ENCODE measurements at regions not wholly inside any gene's neighbourhood (a gene's known extent, or its start where the extent isn't known, plus 50 kb on each side); places are given as distances from the start of the nearest gene placed in this dataset.
"Not testable (repeated sequence)": the region's sequence is repeated elsewhere in the genome, so short reads cannot be mapped to it uniquely, and the experiment has no call there.

DNA sequence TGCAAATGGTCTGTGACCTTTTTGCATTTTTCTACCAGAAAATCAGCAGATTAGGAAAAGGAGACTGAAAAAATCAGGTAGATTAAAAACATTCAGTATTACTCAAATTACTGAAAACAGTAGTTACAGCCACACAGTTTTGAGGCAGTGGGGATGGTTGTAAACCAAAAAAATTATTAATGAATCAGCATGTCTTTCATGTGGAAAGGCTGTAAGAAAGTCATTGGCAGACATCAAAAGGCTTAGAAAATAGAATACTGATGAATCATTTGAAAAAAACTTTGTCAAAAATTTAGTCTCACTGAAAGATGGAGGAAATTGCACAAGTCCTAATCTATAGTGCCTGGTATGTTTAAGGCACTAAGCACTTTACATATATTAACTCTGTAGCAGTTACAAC is 133.9 kb upstream of the GCFC2 start:
- no peak overlapping the region for H2AFZ ChIP-seq (ENCODE audit: low read depth)
- no peaks in the 10 kb centered on the region for H3K9me3 ChIP-seq

DNA sequence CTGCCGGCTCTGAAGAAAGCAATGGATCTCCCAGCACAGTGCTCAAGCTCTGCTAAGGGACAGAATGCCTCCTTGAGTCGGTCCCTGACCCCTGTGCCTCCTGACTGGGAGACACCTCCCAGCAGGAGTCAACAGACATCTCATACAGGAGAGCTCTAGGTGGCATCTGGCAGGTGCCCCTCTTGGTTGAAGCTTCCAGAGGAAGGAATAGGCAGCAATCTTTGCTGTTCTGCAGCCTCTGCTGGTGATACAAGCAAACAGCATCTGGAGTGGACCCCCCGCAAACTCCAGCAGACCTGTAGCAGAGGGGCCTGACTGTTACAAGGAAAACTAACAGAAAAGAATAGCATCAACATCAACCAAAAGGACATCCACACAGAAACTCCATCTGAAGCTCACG is 123.9 kb upstream of the GCFC2 start:
- H2AFZ ChIP-seq (ENCODE audit: low read depth); CTCF ChIA-PET; H3K9me3 ChIP-seq; H3K79me2 ChIP-seq (ENCODE audit: insufficient read depth); H3K4me1 ChIP-seq (ENCODE audit: control insufficient read depth in 1 of 2, insufficient read depth in 2 of 2, low read depth in 1 of 2, low read length in 1 of 2); H3K4me3 ChIP-seq (ENCODE audit: low read depth in 2 of 2, low read length in 1 of 2); H3K27ac ChIP-seq (ENCODE audit: low read depth in 2 of 2, low read length in 1 of 2); H4K20me1 ChIP-seq (ENCODE audit: insufficient read depth); DNase-seq; H3K4me2 ChIP-seq; H3K36me3 ChIP-seq (replicated peaks in 1 of 2; ENCODE audit: control insufficient read depth in 1 of 2, insufficient read depth in 2 of 2, low read length in 1 of 2); POLR2A ChIA-PET; H3K9ac ChIP-seq; H3K27me3 ChIP-seq (ENCODE audit: insufficient read depth); H3F3A ChIP-seq (replicated peaks; ENCODE audit: insufficient read depth); H3K9me2 ChIP-seq: not testable (repeated sequence)
- WGBS (ENCODE audit: low lambda C conversion rate): 29% methylated on average over 4 of the region's 4 CpGs

More for the DNA sequence above, 133.9 kb upstream of the GCFC2 start:
- no peak for DNase-seq
- Histone ChIP-seq H3K9me2 (no peaks in the 10 kb centered on the region), H3K79me2 (ENCODE audit: insufficient read depth) (no peaks in the 10 kb centered on the region), H3K27me3 (ENCODE audit: insufficient read depth) (no peaks in the 10 kb centered on the region), H3K27ac (ENCODE audit: low read depth in 2 of 2, low read length in 1 of 2) (no peak overlapping the region), H4K20me1 (ENCODE audit: insufficient read depth) (no peaks in the 10 kb centered on the region), H3K9ac (no peak overlapping the region), H3F3A (replicated peaks; ENCODE audit: insufficient read depth) (no peaks in the 10 kb centered on the region), H3K4me1 (ENCODE audit: control insufficient read depth in 1 of 2, insufficient read depth in 2 of 2, low read depth in 1 of 2, low read length in 1 of 2) (no peaks in the 10 kb centered on the region), H3K4me2 (no peak overlapping the region), H3K36me3 (replicated peaks in 1 of 2; ENCODE audit: control insufficient read depth in 1 of 2, insufficient read depth in 2 of 2, low read length in 1 of 2) (no peaks in the 10 kb centered on the region), H3K4me3 (ENCODE audit: low read depth in 2 of 2, low read length in 1 of 2) (no peak overlapping the region)
- ChIA-PET POLR2A (no interaction called here), CTCF (no interaction called here)
- TF ChIP-seq CTCF (IDR thresholded peaks at IDR 0.05) (no peak), ELF1 (IDR thresholded peaks at IDR 0.05) (no peak), GATA2 (CRISPR knock-in tag; IDR thresholded peaks at IDR 0.05) (no peak), TCF12 (IDR thresholded peaks at IDR 0.05) (no peak), TAF1 (IDR thresholded peaks at IDR 0.05; ENCODE audit: borderline replicate concordance, low read depth, low read length) (no peak), NFIC (IDR thresholded peaks at IDR 0.05; ENCODE audit: borderline replicate concordance) (no peak)

GRCh38 chr2:75833386-75833785 is 122.7 kb upstream of the GCFC2 start:
- Histone ChIP-seq H3K4me1 (ENCODE audit: control insufficient read depth in 1 of 2, insufficient read depth in 2 of 2, low read depth in 1 of 2, low read length in 1 of 2) (no peaks in the 10 kb centered on the region; a peak in 1 of 4 replicates), H3F3A (replicated peaks; ENCODE audit: insufficient read depth) (no peaks in the 10 kb centered on the region), H3K27me3 (ENCODE audit: insufficient read depth) (no peaks in the 10 kb centered on the region), H3K4me2 (no peak overlapping the region), H3K27ac (ENCODE audit: low read depth in 2 of 2, low read length in 1 of 2) (no peak overlapping the region), H2AFZ (ENCODE audit: low read depth) (no peak overlapping the region), H4K20me1 (ENCODE audit: insufficient read depth) (no peaks in the 10 kb centered on the region), H3K9ac (no peak overlapping the region), H3K9me3 (no peaks in the 10 kb centered on the region), H3K79me2 (ENCODE audit: insufficient read depth) (no peaks in the 10 kb centered on the region), H3K4me3 (ENCODE audit: low read depth in 2 of 2, low read length in 1 of 2) (no peak overlapping the region), H3K36me3 (replicated peaks in 1 of 2; ENCODE audit: control insufficient read depth in 1 of 2, insufficient read depth in 2 of 2, low read length in 1 of 2) (no peaks in the 10 kb centered on the region), H3K9me2 (no peaks in the 10 kb centered on the region)
- ChIA-PET CTCF (no interaction called here), POLR2A (no interaction called here)
- 29% methylated on average over 2 of the region's 2 CpGs for WGBS (ENCODE audit: low lambda C conversion rate)
- DNase-seq: no peak
- TF ChIP-seq GATA2 (CRISPR knock-in tag; IDR thresholded peaks at IDR 0.05) (no peak), RXRA (IDR thresholded peaks at IDR 0.05; ENCODE audit: borderline replicate concordance, low read depth) (no peak), JUND (IDR thresholded peaks at IDR 0.05) (no peak), FOSL2 (IDR thresholded peaks at IDR 0.05; ENCODE audit: borderline replicate concordance, low read depth) (no peak), SIN3A (IDR thresholded peaks at IDR 0.05; ENCODE audit: borderline replicate concordance, low read depth, low read length) (no peak), NRF1 (IDR thresholded peaks at IDR 0.05; ENCODE audit: low read depth, low read length) (no peak), CHD2 (IDR thresholded peaks at IDR 0.05; ENCODE audit: low read length, partially characterized antibody) (no peak), RAD21 (IDR thresholded peaks at IDR 0.05; ENCODE audit: low read length) (no peak), PBX3 (IDR thresholded peaks at IDR 0.05) (no peak), GABPA (IDR thresholded peaks at IDR 0.05; ENCODE audit: low read depth) (no peak), MEF2A (IDR thresholded peaks at IDR 0.05; ENCODE audit: borderline replicate concordance, low read depth) (no peak), NFIC (IDR thresholded peaks at IDR 0.05; ENCODE audit: borderline replicate concordance) (no peak)
- TF ChIP-seq, protein P1, sequence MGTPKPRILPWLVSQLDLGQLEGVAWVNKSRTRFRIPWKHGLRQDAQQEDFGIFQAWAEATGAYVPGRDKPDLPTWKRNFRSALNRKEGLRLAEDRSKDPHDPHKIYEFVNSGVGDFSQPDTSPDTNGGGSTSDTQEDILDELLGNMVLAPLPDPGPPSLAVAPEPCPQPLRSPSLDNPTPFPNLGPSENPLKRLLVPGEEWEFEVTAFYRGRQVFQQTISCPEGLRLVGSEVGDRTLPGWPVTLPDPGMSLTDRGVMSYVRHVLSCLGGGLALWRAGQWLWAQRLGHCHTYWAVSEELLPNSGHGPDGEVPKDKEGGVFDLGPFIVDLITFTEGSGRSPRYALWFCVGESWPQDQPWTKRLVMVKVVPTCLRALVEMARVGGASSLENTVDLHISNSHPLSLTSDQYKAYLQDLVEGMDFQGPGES (IDR thresholded peaks at IDR 0.05; ENCODE audit: low read depth, low read length): no peak
- TF ChIP-seq, protein P2, sequence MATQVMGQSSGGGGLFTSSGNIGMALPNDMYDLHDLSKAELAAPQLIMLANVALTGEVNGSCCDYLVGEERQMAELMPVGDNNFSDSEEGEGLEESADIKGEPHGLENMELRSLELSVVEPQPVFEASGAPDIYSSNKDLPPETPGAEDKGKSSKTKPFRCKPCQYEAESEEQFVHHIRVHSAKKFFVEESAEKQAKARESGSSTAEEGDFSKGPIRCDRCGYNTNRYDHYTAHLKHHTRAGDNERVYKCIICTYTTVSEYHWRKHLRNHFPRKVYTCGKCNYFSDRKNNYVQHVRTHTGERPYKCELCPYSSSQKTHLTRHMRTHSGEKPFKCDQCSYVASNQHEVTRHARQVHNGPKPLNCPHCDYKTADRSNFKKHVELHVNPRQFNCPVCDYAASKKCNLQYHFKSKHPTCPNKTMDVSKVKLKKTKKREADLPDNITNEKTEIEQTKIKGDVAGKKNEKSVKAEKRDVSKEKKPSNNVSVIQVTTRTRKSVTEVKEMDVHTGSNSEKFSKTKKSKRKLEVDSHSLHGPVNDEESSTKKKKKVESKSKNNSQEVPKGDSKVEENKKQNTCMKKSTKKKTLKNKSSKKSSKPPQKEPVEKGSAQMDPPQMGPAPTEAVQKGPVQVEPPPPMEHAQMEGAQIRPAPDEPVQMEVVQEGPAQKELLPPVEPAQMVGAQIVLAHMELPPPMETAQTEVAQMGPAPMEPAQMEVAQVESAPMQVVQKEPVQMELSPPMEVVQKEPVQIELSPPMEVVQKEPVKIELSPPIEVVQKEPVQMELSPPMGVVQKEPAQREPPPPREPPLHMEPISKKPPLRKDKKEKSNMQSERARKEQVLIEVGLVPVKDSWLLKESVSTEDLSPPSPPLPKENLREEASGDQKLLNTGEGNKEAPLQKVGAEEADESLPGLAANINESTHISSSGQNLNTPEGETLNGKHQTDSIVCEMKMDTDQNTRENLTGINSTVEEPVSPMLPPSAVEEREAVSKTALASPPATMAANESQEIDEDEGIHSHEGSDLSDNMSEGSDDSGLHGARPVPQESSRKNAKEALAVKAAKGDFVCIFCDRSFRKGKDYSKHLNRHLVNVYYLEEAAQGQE (IDR thresholded peaks at IDR 0.05; ENCODE audit: low read depth, low read length): no peak
